PC-9 (cell line): ENCODE measurements at regions not wholly inside any gene's neighbourhood (a gene's known extent, or its start where the extent isn't known, plus 50 kb on each side); places are given as distances from the start of the nearest gene placed in this dataset.

Experiments used
- BruUV-seq: library from RNA; stranded (reverse); fragments of 400-500 nt; replicated peaks from 2 replicates; lab custom pipeline; 2021; lab: Mats Ljungman, UMichigan
- CTCF ChIA-PET: fragments of 300-600 bp; sonication (Branson Sonifier 250); formaldehyde crosslinking; loops from one replicate; lab custom pipeline; 2022; ENCODE audit warnings: antibody characterized with exemption; lab: Charles Lee
- POLR2A ChIA-PET: fragments of 300-600 bp; sonication (Branson Sonifier 250); formaldehyde crosslinking; loops from one replicate; lab custom pipeline; 2022; ENCODE audit warnings: antibody characterized with exemption; ENCODE audit not compliant: unreplicated experiment; lab: Charles Lee
- DNase-seq, 2 experiments: peaks; one replicate each; pipeline versions ENCODE4 v3.0.0 to v3.0.0-alpha.2; 2015 to 2022; ENCODE audit warnings: mixed read lengths in 1 of 2
- H2AFZ ChIP-seq: fragments of 200-600 bp; sonication (generic); 2 replicates; pipeline ENCODE4 v1.8.1; 2017; ENCODE audit warnings: antibody characterized with exemption
- H3F3A ChIP-seq: fragments of 200-600 bp; sonication (generic); 2 replicates; pipeline ENCODE4 v1.8.1; 2017; ENCODE audit warnings: antibody characterized with exemption, mild to moderate bottlenecking, low read depth; ENCODE audit not compliant: insufficient read depth
- H3K27ac ChIP-seq: fragments of 200-600 bp; sonication (generic); 2 replicates; pipeline ENCODE4 v1.6.1; 2016; ENCODE audit warnings: mixed run types
- H3K27me3 ChIP-seq: fragments of 200-600 bp; sonication (generic); 2 replicates; pipeline ENCODE4 v1.6.1; 2016; ENCODE audit warnings: low read depth, mixed run types; ENCODE audit not compliant: insufficient read depth
- H3K36me3 ChIP-seq: fragments of 200-600 bp; sonication (generic); 2 replicates; pipeline ENCODE4 v1.6.1; 2016; ENCODE audit warnings: low read depth, mixed run types
- H3K4me1 ChIP-seq: fragments of 200-600 bp; sonication (generic); replicated peaks from 2 replicates; pipeline ENCODE4 v1.6.1; 2016; ENCODE audit warnings: mixed run types; ENCODE audit not compliant: insufficient read depth
- H3K4me2 ChIP-seq: fragments of 200-600 bp; sonication (generic); 2 replicates; pipeline ENCODE4 v1.6.1; 2017; ENCODE audit warnings: mixed run types
- H3K4me3 ChIP-seq: fragments of 200-600 bp; sonication (generic); 2 replicates; pipeline ENCODE4 v1.6.1; 2016; ENCODE audit warnings: mixed run types
- H3K79me2 ChIP-seq: fragments of 200-600 bp; sonication (generic); 2 replicates; pipeline ENCODE4 v1.6.1; 2017; ENCODE audit warnings: low read depth, mixed run types
- H3K9me2 ChIP-seq: fragments of 200-600 bp; sonication (generic); 2 replicates; pipeline ENCODE4 v1.8.1; 2017; ENCODE audit warnings: mild to moderate bottlenecking; ENCODE audit not compliant: insufficient read depth
- H3K9me3 ChIP-seq: fragments of 200-600 bp; sonication (generic); 2 replicates; pipeline ENCODE4 v1.8.1; 2016; ENCODE audit warnings: low read depth; ENCODE audit not compliant: insufficient read depth
- H4K20me1 ChIP-seq: fragments of 200-600 bp; sonication (generic); 2 replicates; pipeline ENCODE4 v1.8.1; 2017; ENCODE audit not compliant: insufficient read depth
- CTCF ChIP-seq: fragments of 200-600 bp; sonication (generic); conservative IDR thresholded peaks from 2 replicates; pipeline ENCODE4 v1.6.1; 2017; ENCODE audit warnings: mixed run types, antibody characterized with exemption, mild to moderate bottlenecking, moderate library complexity
- EZH2 ChIP-seq: fragments of 200-600 bp; sonication (generic); IDR thresholded peaks from 2 replicates; pipeline ENCODE4 v1.8.0; 2017; ENCODE audit warnings: antibody characterized with exemption, low read depth
- intact Hi-C: fragments of 100-400 bp; cut with micrococcal nuclease; formaldehyde crosslinking; loops from one replicate; pipeline ENCODE4 v1.10.0; 2022; ENCODE audit not compliant: unreplicated experiment

GRCh38 chr9:1532171-1532570, 482.0 kb downstream of the DMRT2 start:
- intact Hi-C loops: no loop called here
- ChIA-PET CTCF (interaction anchor here (0.6 kb wide), 1 partner anchor 14 kb away, joined by 3 read pairs; no protein-coding TSS in a partner anchor), POLR2A (no interaction called here)
- Histone ChIP-seq H3K4me1 (no peaks in the 10 kb centered on the region), H3K9me3 (no peaks in the 10 kb centered on the region), H3K27me3 (no peaks in the 10 kb centered on the region), H3K27ac (no peak overlapping the region), H3K9me2 (no peaks in the 10 kb centered on the region), H2AFZ (no peak overlapping the region), H3K4me2 (no peak overlapping the region), H3F3A (no peaks in the 10 kb centered on the region), H4K20me1 (no peaks in the 10 kb centered on the region), H3K79me2 (no peaks in the 10 kb centered on the region), H3K4me3 (no peak overlapping the region), H3K36me3 (no peaks in the 10 kb centered on the region)
- no TSS peak for BruUV-seq
- no peak for TF ChIP-seq CTCF
- no peak for TF ChIP-seq EZH2
- no peak for DNase-seq

GRCh38 chr9:1535051-1535450, 480.1 kb upstream of the SMARCA2 start:
- intact Hi-C loops: no loop called here
- Histone ChIP-seq H3K27ac (no peak overlapping the region), H3K79me2 (no peaks in the 10 kb centered on the region), H2AFZ (no peak overlapping the region), H3K4me2 (no peak overlapping the region), H4K20me1 (no peaks in the 10 kb centered on the region), H3K9me2 (no peaks in the 10 kb centered on the region), H3K9me3 (no peaks in the 10 kb centered on the region), H3F3A (no peaks in the 10 kb centered on the region), H3K27me3 (no peaks in the 10 kb centered on the region), H3K36me3 (no peaks in the 10 kb centered on the region), H3K4me1 (no peaks in the 10 kb centered on the region), H3K4me3 (no peak overlapping the region)
- no peak for TF ChIP-seq CTCF
- TF ChIP-seq EZH2: no peak
- DNase-seq: no peak
- BruUV-seq: no TSS peak
- CTCF ChIA-PET: no interaction called here
- POLR2A ChIA-PET: no interaction called here

- POLR2A ChIA-PET: no interaction called here
- no TSS peak for BruUV-seq
- CTCF ChIA-PET: no interaction called here
- H2AFZ ChIP-seq: no peak overlapping the region
- no peak overlapping the region for H3K27ac ChIP-seq
- H3K27me3 ChIP-seq: no peaks in the 10 kb centered on the region
- H3K4me3 ChIP-seq: no peak overlapping the region
- H4K20me1 ChIP-seq: no peaks in the 10 kb centered on the region
- no peak for TF ChIP-seq EZH2
- TF ChIP-seq CTCF: no peak
- no peak for DNase-seq
- no peaks in the 10 kb centered on the region for H3K4me1 ChIP-seq
- no peaks in the 10 kb centered on the region for H3F3A ChIP-seq
- intact Hi-C loops: no loop called here
- H3K9me2 ChIP-seq: no peaks in the 10 kb centered on the region
- H3K9me3 ChIP-seq: no peaks in the 10 kb centered on the region
- H3K79me2 ChIP-seq: no peaks in the 10 kb centered on the region
- no peak overlapping the region for H3K4me2 ChIP-seq
- H3K36me3 ChIP-seq: no peaks in the 10 kb centered on the region
Measured at GRCh38 chr9:1535599-1535998, 479.5 kb upstream of the SMARCA2 start.
